ENCODE measurements at regions not wholly inside any gene's neighbourhood (a gene's known extent, or its start where the extent isn't known, plus 50 kb on each side); places are given as distances from the start of the nearest gene placed in this dataset.

- H4K8ac ChIP-seq (ENCODE audit: low read depth, low read length), result no peak overlapping the region
- H3K4ac ChIP-seq (ENCODE audit: low read depth, low read length), result no peak overlapping the region
- H3K79me2 ChIP-seq (ENCODE audit: control insufficient read depth, insufficient read depth, low read length, poor library complexity), result no peaks in the 10 kb centered on the region
- no peak overlapping the region for H4K12ac ChIP-seq (ENCODE audit: low read depth, low read length)
- no CpG with 5 or more reads among the region's 5 CpGs for WGBS (ENCODE audit: extremely low coverage, insufficient coverage, insufficient read length)
- no peak overlapping the region for H3K4me3 ChIP-seq (ENCODE audit: low read depth, low read length)
- no peak for DNase-seq
- H3K23ac ChIP-seq (ENCODE audit: low read length), result no peak overlapping the region
- no peaks in the 10 kb centered on the region for H3K36me3 ChIP-seq (ENCODE audit: control insufficient read depth in 1 of 2, insufficient read depth in 2 of 2, low read length in 2 of 2)
- H2BK5ac ChIP-seq (ENCODE audit: low read depth, low read length, poor library complexity), result no peak overlapping the region
- no peak overlapping the region for H3K14ac ChIP-seq (ENCODE audit: low read length)
- H4K91ac ChIP-seq (ENCODE audit: low read depth, low read length), result no peak overlapping the region
- no peaks in the 10 kb centered on the region for H3K9me3 ChIP-seq (ENCODE audit: insufficient read depth, low read depth, low read length)
- no peak overlapping the region for H2BK12ac ChIP-seq (ENCODE audit: low read length)
- no peak overlapping the region for H3K27ac ChIP-seq (ENCODE audit: low read depth, low read length)
- H2BK120ac ChIP-seq (ENCODE audit: insufficient read depth, low read length, poor library complexity), result no peak overlapping the region
- no peaks in the 10 kb centered on the region for H3K4me1 ChIP-seq (ENCODE audit: control insufficient read depth in 1 of 2, insufficient read depth in 2 of 2, low read length in 2 of 2)
- no peak overlapping the region for H3K4me2 ChIP-seq (ENCODE audit: low read length)
- no peaks in the 10 kb centered on the region for H3K27me3 ChIP-seq (ENCODE audit: insufficient read depth, low read length)
- no peak overlapping the region for H2AK5ac ChIP-seq (ENCODE audit: low read length)
- no peaks in the 10 kb centered on the region for H3K79me1 ChIP-seq (ENCODE audit: low read length)
- H2AFZ ChIP-seq (ENCODE audit: insufficient read depth, low read length, poor library complexity), result no peak overlapping the region
- no peak overlapping the region for H3K9ac ChIP-seq (ENCODE audit: low read length)
- H3K18ac ChIP-seq (ENCODE audit: low read length), result no peak overlapping the region
Observed at GRCh38 chr4:131613086-131613823, 1535.8 kb upstream of the PCDH10 start.

- Histone ChIP-seq H3K36me3 (ENCODE audit: control insufficient read depth in 1 of 2, insufficient read depth in 2 of 2, low read length in 2 of 2) (no peaks in the 10 kb centered on the region), H3K23ac (ENCODE audit: low read length) (no peak overlapping the region), H4K8ac (ENCODE audit: low read depth, low read length) (no peak overlapping the region), H4K91ac (ENCODE audit: low read depth, low read length) (no peak overlapping the region), H4K12ac (ENCODE audit: low read depth, low read length) (no peak overlapping the region), H3K9me3 (ENCODE audit: insufficient read depth, low read depth, low read length) (no peaks in the 10 kb centered on the region), H2AK5ac (ENCODE audit: low read length) (no peak overlapping the region), H3K4me3 (ENCODE audit: low read depth, low read length) (no peak overlapping the region), H3K14ac (ENCODE audit: low read length) (no peak overlapping the region), H2BK12ac (ENCODE audit: low read length) (no peak overlapping the region), H3K79me2 (ENCODE audit: control insufficient read depth, insufficient read depth, low read length, poor library complexity) (no peaks in the 10 kb centered on the region), H2AFZ (ENCODE audit: insufficient read depth, low read length, poor library complexity) (no peak overlapping the region), H3K4me2 (ENCODE audit: low read length) (no peak overlapping the region), H3K4ac (ENCODE audit: low read depth, low read length) (no peak overlapping the region), H2BK5ac (ENCODE audit: low read depth, low read length, poor library complexity) (no peak overlapping the region), H3K9ac (ENCODE audit: low read length) (no peak overlapping the region), H3K4me1 (ENCODE audit: control insufficient read depth in 1 of 2, insufficient read depth in 2 of 2, low read length in 2 of 2) (no peaks in the 10 kb centered on the region), H3K27ac (ENCODE audit: low read depth, low read length) (no peak overlapping the region), H3K27me3 (ENCODE audit: insufficient read depth, low read length) (no peaks in the 10 kb centered on the region), H2BK120ac (ENCODE audit: insufficient read depth, low read length, poor library complexity) (no peak overlapping the region), H3K18ac (ENCODE audit: low read length) (no peak overlapping the region), H3K79me1 (ENCODE audit: low read length) (no peaks in the 10 kb centered on the region)
- WGBS (ENCODE audit: extremely low coverage, insufficient coverage, insufficient read length), result no CpG with 5 or more reads among the region's 1 CpG
- no peak for DNase-seq
Observed at GRCh38 chr4:131613824-131614216, 1535.3 kb upstream of the PCDH10 start.

GRCh38 chr4:131632877-131633276, 1516.2 kb upstream of the PCDH10 start:
- no peak overlapping the region for H3K4me2 ChIP-seq (ENCODE audit: low read length)
- H3K23ac ChIP-seq (ENCODE audit: low read length), result no peak overlapping the region
- no peaks in the 10 kb centered on the region for H3K27me3 ChIP-seq (ENCODE audit: insufficient read depth, low read length)
- H4K8ac ChIP-seq (ENCODE audit: low read depth, low read length), result no peak overlapping the region
- peaks cover 0 to 2% of the 10 kb centered on the region in 2 experiments for H3K36me3 ChIP-seq (ENCODE audit: control insufficient read depth in 1 of 2, insufficient read depth in 2 of 2, low read length in 2 of 2)
- peaks cover 3% of the 10 kb centered on the region for H3K9me3 ChIP-seq (ENCODE audit: insufficient read depth, low read depth, low read length)
- no peaks in the 10 kb centered on the region for H3K79me1 ChIP-seq (ENCODE audit: low read length)
- no peak overlapping the region for H2AFZ ChIP-seq (ENCODE audit: insufficient read depth, low read length, poor library complexity)
- H3K27ac ChIP-seq (ENCODE audit: low read depth, low read length), result no peak overlapping the region
- no peak overlapping the region for H4K12ac ChIP-seq (ENCODE audit: low read depth, low read length)
- H3K18ac ChIP-seq (ENCODE audit: low read length), result no peak overlapping the region
- H3K79me2 ChIP-seq (ENCODE audit: control insufficient read depth, insufficient read depth, low read length, poor library complexity), result no peaks in the 10 kb centered on the region
- H2BK120ac ChIP-seq (ENCODE audit: insufficient read depth, low read length, poor library complexity), result no peak overlapping the region
- H2BK5ac ChIP-seq (ENCODE audit: low read depth, low read length, poor library complexity), result no peak overlapping the region
- H3K9ac ChIP-seq (ENCODE audit: low read length), result no peak overlapping the region
- no peak overlapping the region for H2AK5ac ChIP-seq (ENCODE audit: low read length)
- H4K91ac ChIP-seq (ENCODE audit: low read depth, low read length), result no peak overlapping the region
- no peak for DNase-seq
- no peak overlapping the region for H2BK12ac ChIP-seq (ENCODE audit: low read length)
- H3K4me3 ChIP-seq (ENCODE audit: low read depth, low read length), result no peak overlapping the region
- H3K14ac ChIP-seq (ENCODE audit: low read length), result no peak overlapping the region
- H3K4ac ChIP-seq (ENCODE audit: low read depth, low read length), result no peak overlapping the region
- no peaks in the 10 kb centered on the region for H3K4me1 ChIP-seq (ENCODE audit: control insufficient read depth in 1 of 2, insufficient read depth in 2 of 2, low read length in 2 of 2)

GRCh38 chr4:131635191-131635590, 1513.9 kb upstream of the PCDH10 start:
- Histone ChIP-seq H2BK5ac (ENCODE audit: low read depth, low read length, poor library complexity) (no peak overlapping the region), H3K27ac (ENCODE audit: low read depth, low read length) (no peak overlapping the region), H4K8ac (ENCODE audit: low read depth, low read length) (no peak overlapping the region), H3K9ac (ENCODE audit: low read length) (no peak overlapping the region), H4K12ac (ENCODE audit: low read depth, low read length) (no peak overlapping the region), H2BK120ac (ENCODE audit: insufficient read depth, low read length, poor library complexity) (no peak overlapping the region), H3K9me3 (ENCODE audit: insufficient read depth, low read depth, low read length) (peaks cover 3% of the 10 kb centered on the region), H3K4ac (ENCODE audit: low read depth, low read length) (no peak overlapping the region), H3K79me2 (ENCODE audit: control insufficient read depth, insufficient read depth, low read length, poor library complexity) (no peaks in the 10 kb centered on the region), H3K18ac (ENCODE audit: low read length) (no peak overlapping the region), H3K14ac (ENCODE audit: low read length) (no peak overlapping the region), H2AK5ac (ENCODE audit: low read length) (no peak overlapping the region), H2BK12ac (ENCODE audit: low read length) (no peak overlapping the region), H3K27me3 (ENCODE audit: insufficient read depth, low read length) (no peaks in the 10 kb centered on the region), H3K4me2 (ENCODE audit: low read length) (no peak overlapping the region), H3K36me3 (ENCODE audit: control insufficient read depth in 1 of 2, insufficient read depth in 2 of 2, low read length in 2 of 2) (peaks cover 0 to 2% of the 10 kb centered on the region in 2 experiments), H3K23ac (ENCODE audit: low read length) (no peak overlapping the region), H4K91ac (ENCODE audit: low read depth, low read length) (no peak overlapping the region), H3K4me3 (ENCODE audit: low read depth, low read length) (no peak overlapping the region), H3K4me1 (ENCODE audit: control insufficient read depth in 1 of 2, insufficient read depth in 2 of 2, low read length in 2 of 2) (no peaks in the 10 kb centered on the region), H3K79me1 (ENCODE audit: low read length) (no peaks in the 10 kb centered on the region), H2AFZ (ENCODE audit: insufficient read depth, low read length, poor library complexity) (no peak overlapping the region)
- DNase-seq, result no peak
